HEK293T (cell line): ENCODE measurements at regions not wholly inside any gene's neighbourhood (a gene's known extent, or its start where the extent isn't known, plus 50 kb on each side); places are given as distances from the start of the nearest gene placed in this dataset.

ENCODE experiments used
- ARNT ChIP-seq: fragments of 450-650 bp; IDR thresholded peaks from 2 replicates; pipeline ENCODE4 v1.6.1; 2017; ENCODE audit warnings: mild to moderate bottlenecking
- FOXK2 ChIP-seq: fragments of 450-650 bp; IDR thresholded peaks from 2 replicates; pipeline ENCODE4 v1.6.1; 2016; ENCODE audit warnings: mild to moderate bottlenecking
- FOXM1 ChIP-seq: fragments of 450-650 bp; IDR thresholded peaks from 2 replicates; pipeline ENCODE4 v1.6.1; 2017; ENCODE audit warnings: mild to moderate bottlenecking, borderline replicate concordance
- SUZ12 ChIP-seq: fragments of 450-650 bp; IDR thresholded peaks from 2 replicates; pipeline ENCODE4 v1.6.1; 2016; ENCODE audit warnings: mild to moderate bottlenecking

GRCh38 chr11:106520146-106520912, 442.9 kb downstream of the AASDHPPT start:
- TF ChIP-seq FOXK2 (no peak), SUZ12 (no peak), ARNT (no peak), FOXM1 (no peak)
